Activated CD4-positive, alpha-beta T cell treated with anti-CD3 and anti-CD28 coated beads, Interleukin-2, amount 10 ng/mL, durations not matched to agents 7 days and 5 days (primary cell): ENCODE measurements at regions not wholly inside any gene's neighbourhood (a gene's known extent, or its start where the extent isn't known, plus 50 kb on each side); places are given as distances from the start of the nearest gene placed in this dataset.
"Not testable (repeated sequence)": the region's sequence is repeated elsewhere in the genome, so short reads cannot be mapped to it uniquely, and the experiment has no call there.

ENCODE experiments used
- CTCF ChIA-PET: fragments of 350-600 bp; sonication (Branson Sonifier 250); formaldehyde crosslinking; loops from one replicate; lab custom pipeline; 2021; ENCODE audit warnings: antibody characterized with exemption; lab: Charles Lee
- POLR2A ChIA-PET: fragments of 350-600 bp; sonication (Branson Sonifier 250); formaldehyde crosslinking; loops from one replicate; lab custom pipeline; 2021; ENCODE audit warnings: antibody characterized with exemption; lab: Charles Lee
- DNase-seq: peaks from one replicate; pipeline ENCODE4 v3.0.0-alpha.2; 2020
- H3K27ac Mint-ChIP-seq: one replicate; pipeline ENCODE4 v1.8.0; 2021; ENCODE audit warnings: mild to moderate bottlenecking, moderate library complexity, mixed read lengths
- H3K27me3 Mint-ChIP-seq: one replicate; pipeline ENCODE4 v1.8.0; 2021; ENCODE audit warnings: mixed read lengths
- H3K36me3 Mint-ChIP-seq: one replicate; pipeline ENCODE4 v1.8.0; 2021; ENCODE audit warnings: low read depth, mixed read lengths
- H3K4me1 Mint-ChIP-seq: one replicate; pipeline ENCODE4 v1.8.0; 2021; ENCODE audit warnings: mixed read lengths
- H3K4me3 Mint-ChIP-seq: one replicate; pipeline ENCODE4 v1.8.0; 2021; ENCODE audit warnings: mild to moderate bottlenecking, moderate library complexity, mixed read lengths
- H3K9me3 Mint-ChIP-seq: one replicate; pipeline ENCODE4 v1.8.0; 2021; ENCODE audit warnings: mixed read lengths

DNA sequence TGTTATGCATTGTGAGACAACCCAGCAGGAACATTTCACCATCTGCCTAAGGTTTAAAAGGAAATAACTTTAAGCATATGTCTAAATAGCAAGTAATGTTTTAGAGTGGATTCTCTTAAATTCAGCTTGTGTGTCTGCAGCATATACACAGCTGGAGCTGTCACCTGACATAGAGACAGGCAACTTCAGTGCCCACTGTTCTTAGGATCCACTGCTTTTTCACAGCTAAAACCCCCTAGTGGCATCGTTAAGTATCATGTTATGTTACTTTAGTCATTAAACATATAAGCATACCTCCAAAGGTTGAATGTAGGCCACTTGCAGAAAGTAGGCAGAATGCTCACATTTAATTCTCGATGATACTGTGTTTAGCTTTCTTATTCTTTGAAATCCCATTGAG, 2169.0 kb upstream of the DEFB115 start:
- H3K27me3 Mint-ChIP-seq, H3K4me1 Mint-ChIP-seq, H3K27ac Mint-ChIP-seq, CTCF ChIA-PET, H3K4me3 Mint-ChIP-seq, H3K36me3 Mint-ChIP-seq, POLR2A ChIA-PET, DNase-seq: not testable (repeated sequence)
- H3K9me3 Mint-ChIP-seq = peaks cover 31% of the 10 kb centered on the region

DNA sequence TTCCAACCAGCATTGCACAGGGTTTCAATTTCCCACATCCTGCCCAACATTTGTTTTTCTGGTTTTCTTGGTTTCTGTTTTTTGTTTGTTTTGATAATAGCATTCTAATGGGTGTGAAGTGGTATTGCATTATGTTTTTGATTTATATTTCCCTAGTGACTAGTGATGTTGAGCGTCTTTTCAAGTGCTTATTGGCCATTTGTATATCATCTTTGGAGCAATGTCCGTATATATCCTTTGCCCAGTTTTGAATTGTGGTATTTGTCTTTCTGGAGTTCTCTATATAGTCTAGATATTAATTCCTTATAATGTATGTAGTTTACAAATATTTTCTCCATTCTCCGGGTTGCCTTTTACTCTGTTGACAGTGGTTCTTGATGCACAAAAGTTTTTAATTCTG, 2168.1 kb upstream of the DEFB115 start:
- DNase-seq, POLR2A ChIA-PET, H3K27ac Mint-ChIP-seq, CTCF ChIA-PET, H3K4me3 Mint-ChIP-seq, H3K27me3 Mint-ChIP-seq, H3K36me3 Mint-ChIP-seq, H3K4me1 Mint-ChIP-seq: not testable (repeated sequence)
- H3K9me3 Mint-ChIP-seq = peaks cover 28% of the 10 kb centered on the region

GRCh38 chr20:29093958-29094357, 2163.5 kb upstream of the DEFB115 start:
- H3K36me3 Mint-ChIP-seq, H3K27me3 Mint-ChIP-seq, H3K4me3 Mint-ChIP-seq, H3K4me1 Mint-ChIP-seq, CTCF ChIA-PET, DNase-seq, POLR2A ChIA-PET, H3K27ac Mint-ChIP-seq: not testable (repeated sequence)
- peaks cover 21% of the 10 kb centered on the region for H3K9me3 Mint-ChIP-seq

- POLR2A ChIA-PET, H3K27me3 Mint-ChIP-seq, H3K27ac Mint-ChIP-seq, CTCF ChIA-PET, H3K36me3 Mint-ChIP-seq, H3K4me1 Mint-ChIP-seq, H3K9me3 Mint-ChIP-seq, DNase-seq, H3K4me3 Mint-ChIP-seq: not testable (repeated sequence)
Observed at GRCh38 chr20:29096695-29097094, 2160.8 kb upstream of the DEFB115 start.

DNA sequence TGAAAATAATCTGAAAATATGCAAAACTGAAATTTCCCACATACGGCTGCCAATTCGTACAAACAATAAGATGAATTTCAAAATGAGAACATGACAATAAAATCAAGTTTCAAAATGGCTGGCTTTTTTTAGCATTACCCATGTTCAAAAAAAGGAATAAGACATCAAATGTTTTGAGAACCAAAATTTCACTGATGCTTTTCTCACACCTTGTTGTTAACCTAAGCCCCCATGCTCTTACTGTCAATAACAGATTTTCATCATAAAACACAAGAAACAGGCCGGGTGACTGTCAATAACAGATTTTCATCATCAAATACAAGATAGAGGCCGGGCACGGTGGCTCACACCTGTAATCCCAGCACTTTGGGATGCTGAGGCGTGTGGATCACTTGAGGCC, 2149.6 kb upstream of the DEFB115 start:
- H3K4me3 Mint-ChIP-seq, POLR2A ChIA-PET, H3K4me1 Mint-ChIP-seq, DNase-seq, H3K36me3 Mint-ChIP-seq, H3K27ac Mint-ChIP-seq, CTCF ChIA-PET, H3K27me3 Mint-ChIP-seq: not testable (repeated sequence)
- peaks cover 34% of the 10 kb centered on the region for H3K9me3 Mint-ChIP-seq

GRCh38 chr20:29109386-29109785, 2148.1 kb upstream of the DEFB115 start:
- CTCF ChIA-PET, DNase-seq, H3K27ac Mint-ChIP-seq, POLR2A ChIA-PET, H3K4me3 Mint-ChIP-seq, H3K4me1 Mint-ChIP-seq, H3K27me3 Mint-ChIP-seq, H3K36me3 Mint-ChIP-seq: not testable (repeated sequence)
- H3K9me3 Mint-ChIP-seq = peaks cover 39% of the 10 kb centered on the region

DNA sequence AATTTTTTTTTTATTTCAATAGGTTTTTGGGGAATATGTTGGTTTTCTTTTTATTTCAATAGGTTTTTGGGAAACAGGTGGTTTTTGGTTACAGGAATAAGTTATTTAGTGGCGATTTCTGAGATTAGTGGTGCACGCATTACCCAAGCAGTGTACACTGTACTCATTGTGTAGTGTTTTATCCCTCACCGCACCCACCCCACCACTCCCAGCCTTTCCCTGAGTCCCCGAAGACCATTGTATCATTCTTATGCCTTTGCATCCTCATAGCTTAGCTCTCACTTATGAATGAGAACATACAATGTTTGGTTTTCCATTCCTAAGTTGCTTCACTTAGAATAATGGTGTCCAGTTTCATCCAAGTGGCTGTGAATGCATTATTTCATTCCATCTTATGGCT, 2142.4 kb upstream of the DEFB115 start:
- DNase-seq, H3K36me3 Mint-ChIP-seq, H3K4me3 Mint-ChIP-seq, H3K27ac Mint-ChIP-seq, CTCF ChIA-PET, H3K4me1 Mint-ChIP-seq, POLR2A ChIA-PET, H3K27me3 Mint-ChIP-seq: not testable (repeated sequence)
- peaks cover 45% of the 10 kb centered on the region for H3K9me3 Mint-ChIP-seq

GRCh38 chr20:29119141-29119540, 2138.3 kb upstream of the DEFB115 start:
- H3K4me1 Mint-ChIP-seq = no peaks in the 10 kb centered on the region

DNA sequence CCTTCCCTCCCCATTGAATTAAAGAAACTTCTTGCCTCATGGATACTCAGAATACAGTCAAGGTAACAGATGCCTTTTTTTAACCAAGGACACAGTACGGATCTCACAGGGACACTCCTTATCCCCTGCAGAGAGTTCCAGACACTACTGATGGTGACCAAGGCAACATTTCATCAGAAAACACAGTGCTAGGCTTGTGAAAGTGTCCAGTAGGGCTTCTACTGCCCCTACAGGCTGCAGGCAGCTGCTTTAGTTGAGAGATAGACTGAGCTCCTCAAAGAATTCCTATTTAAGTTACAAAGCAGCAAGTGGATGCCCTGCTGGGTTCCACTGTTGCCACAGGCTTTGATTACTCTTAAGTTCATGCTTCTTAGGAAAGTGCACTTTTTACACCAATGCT, 2137.8 kb upstream of the DEFB115 start:
- H3K4me3 Mint-ChIP-seq, H3K4me1 Mint-ChIP-seq, H3K36me3 Mint-ChIP-seq, H3K27me3 Mint-ChIP-seq, H3K27ac Mint-ChIP-seq, DNase-seq, CTCF ChIA-PET, POLR2A ChIA-PET: not testable (repeated sequence)
- peaks cover 55% of the 10 kb centered on the region for H3K9me3 Mint-ChIP-seq

More at GRCh38 chr20:29119141-29119540, 2138.3 kb upstream of the DEFB115 start:
- ChIA-PET CTCF (no interaction called here), POLR2A (no interaction called here)
- Mint-ChIP-seq H3K9me3 (peaks cover 51% of the 10 kb centered on the region), H3K4me3 (no peak overlapping the region), H3K27ac (no peak overlapping the region), H3K36me3 (no peaks in the 10 kb centered on the region), H3K27me3 (no peaks in the 10 kb centered on the region)
- DNase-seq = no peak

DNA sequence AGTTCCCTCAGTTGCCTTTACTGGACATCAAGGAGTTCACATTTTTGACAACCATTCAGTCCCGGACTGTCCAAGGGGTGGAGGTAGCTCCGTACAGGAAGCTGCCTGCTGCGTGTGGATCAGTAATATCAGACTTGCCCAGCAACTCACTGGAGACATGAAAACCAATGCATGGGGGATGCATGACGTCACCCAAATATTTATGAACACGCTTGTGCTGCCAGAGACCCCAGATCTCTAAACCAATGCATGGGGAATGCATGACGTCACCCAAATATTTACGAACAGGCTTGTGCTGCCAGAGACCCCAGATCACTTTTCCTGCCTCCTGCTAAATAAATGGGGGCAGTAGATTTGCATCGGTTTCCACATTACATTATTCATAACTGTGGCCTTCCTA, 2137.4 kb upstream of the DEFB115 start:
- CTCF ChIA-PET, H3K27me3 Mint-ChIP-seq, DNase-seq, H3K27ac Mint-ChIP-seq, H3K36me3 Mint-ChIP-seq, POLR2A ChIA-PET, H3K4me1 Mint-ChIP-seq, H3K4me3 Mint-ChIP-seq: not testable (repeated sequence)
- peaks cover 56% of the 10 kb centered on the region for H3K9me3 Mint-ChIP-seq

DNA sequence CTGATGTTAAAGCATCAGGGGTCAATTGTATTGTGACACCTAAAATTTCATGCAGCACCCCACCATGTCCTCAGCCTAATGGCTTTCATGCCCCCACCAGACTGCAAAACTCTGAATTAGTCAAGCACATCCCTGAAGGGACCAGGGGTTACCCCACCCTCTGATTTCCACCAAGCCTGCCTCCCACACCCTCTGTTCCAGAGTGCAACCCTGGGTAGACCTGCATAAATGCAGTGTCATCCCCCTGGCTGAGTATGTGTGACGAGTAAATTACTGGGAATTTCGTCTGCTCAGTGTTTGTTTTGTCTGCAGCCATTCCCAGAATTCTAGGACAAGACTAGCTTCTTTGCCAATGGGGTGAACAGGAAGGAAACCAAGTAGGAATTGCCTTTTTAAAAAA, 2136.9 kb upstream of the DEFB115 start:
- peaks cover 54% of the 10 kb centered on the region for H3K9me3 Mint-ChIP-seq
- DNase-seq, CTCF ChIA-PET, H3K27me3 Mint-ChIP-seq, H3K4me1 Mint-ChIP-seq, H3K36me3 Mint-ChIP-seq, H3K27ac Mint-ChIP-seq, POLR2A ChIA-PET, H3K4me3 Mint-ChIP-seq: not testable (repeated sequence)

DNA sequence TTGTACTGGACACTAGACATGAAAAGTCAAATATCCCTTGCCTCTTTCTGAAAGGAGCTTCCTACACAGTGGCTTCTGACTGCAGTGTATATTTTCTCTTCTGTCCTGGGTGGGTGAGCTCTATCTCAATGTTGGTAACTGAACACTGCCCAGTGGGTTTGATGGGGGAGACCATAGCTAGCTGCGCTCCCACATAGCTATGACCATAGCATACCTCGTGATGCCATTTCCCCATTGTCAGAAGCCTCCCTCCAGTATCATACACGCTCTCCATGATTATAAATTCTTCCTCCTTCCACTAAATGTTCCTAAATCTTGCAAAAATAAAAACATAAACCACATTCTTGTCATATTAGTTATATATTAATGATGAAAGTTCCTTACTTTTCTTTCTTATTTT, 2134.7 kb upstream of the DEFB115 start:
- H3K4me1 Mint-ChIP-seq = not testable (repeated sequence)

DNA sequence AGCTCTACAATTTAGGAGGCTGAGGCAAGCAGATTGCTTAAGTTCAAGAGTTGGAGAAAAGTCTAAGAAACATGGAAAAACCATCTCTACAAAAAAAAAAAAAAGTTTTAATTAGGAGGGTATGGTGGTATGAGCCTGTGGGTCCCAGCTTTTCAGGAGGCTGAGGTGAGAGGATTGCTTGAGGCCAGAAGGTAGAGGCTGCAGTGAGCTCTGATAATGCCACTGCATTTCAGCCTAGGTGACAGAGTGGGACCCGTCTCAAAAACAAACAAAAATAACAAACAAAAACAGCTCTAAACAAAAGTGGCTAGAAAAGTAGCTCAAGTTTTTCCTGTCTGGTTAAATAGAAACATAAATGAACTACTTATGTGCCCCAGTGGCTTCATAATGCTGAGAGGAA, 2133.6 kb upstream of the DEFB115 start:
- H3K4me1 Mint-ChIP-seq = no peaks in the 10 kb centered on the region
- no peak overlapping the region for H3K4me3 Mint-ChIP-seq
- ChIA-PET POLR2A (no interaction called here), CTCF (no interaction called here)
- no peak for DNase-seq
- no peaks in the 10 kb centered on the region for H3K36me3 Mint-ChIP-seq
- no peaks in the 10 kb centered on the region for H3K27me3 Mint-ChIP-seq
- H3K9me3 Mint-ChIP-seq = peaks cover 38% of the 10 kb centered on the region
- H3K27ac Mint-ChIP-seq = no peak overlapping the region

More for the DNA sequence above, 2134.7 kb upstream of the DEFB115 start:
- POLR2A ChIA-PET, H3K36me3 Mint-ChIP-seq, H3K4me3 Mint-ChIP-seq, CTCF ChIA-PET, H3K27me3 Mint-ChIP-seq, H3K27ac Mint-ChIP-seq, DNase-seq: not testable (repeated sequence)
- peaks cover 42% of the 10 kb centered on the region for H3K9me3 Mint-ChIP-seq
